ENCODE measurements at regions not wholly inside any gene's neighbourhood (a gene's known extent, or its start where the extent isn't known, plus 50 kb on each side); places are given as distances from the start of the nearest gene placed in this dataset.

DNA sequence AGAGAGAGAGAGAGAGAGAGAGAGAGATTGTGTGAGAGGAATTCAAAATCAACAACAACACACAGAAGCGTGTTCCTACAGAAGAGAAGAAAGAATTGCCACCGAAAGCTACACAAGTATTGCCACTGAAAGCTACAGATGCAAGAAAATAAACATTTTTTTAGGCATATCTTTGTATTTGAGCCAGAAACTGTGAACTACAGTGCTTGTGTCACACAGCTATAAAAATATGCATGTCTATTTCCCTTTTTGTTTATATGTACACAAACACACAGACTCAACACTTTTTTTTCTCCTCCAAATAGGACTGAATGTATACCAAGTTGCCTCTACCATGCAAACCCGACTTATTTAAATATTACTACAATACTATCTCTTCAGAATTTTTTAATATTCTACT, 290.4 kb downstream of the SLITRK5 start:
- TF ChIP-seq BCL11A (tag by site-specific recombination; IDR thresholded peaks at IDR 0.05; ENCODE audit: low read depth), result no peak
- no peak for TF ChIP-seq CTCF (tag by site-specific recombination; IDR thresholded peaks at IDR 0.05)
- no peak for TF ChIP-seq ZNF175 (tag by site-specific recombination; IDR thresholded peaks at IDR 0.05)
- TF ChIP-seq SCRT2 (tag by site-specific recombination; IDR thresholded peaks at IDR 0.05), result no peak
- no peak for TF ChIP-seq ZNF707 (tag by site-specific recombination; IDR thresholded peaks at IDR 0.05)

All from HEK293 (cell line).